PC-3 (cell line): ENCODE measurements at regions not wholly inside any gene's neighbourhood (a gene's known extent, or its start where the extent isn't known, plus 50 kb on each side); places are given as distances from the start of the nearest gene placed in this dataset.

Source experiments
- ATAC-seq: fragments of 200-7000 bp; cut with Tn5 transposase; 2 replicates; pipeline ENCODE4 v1.9.1; 2020; ENCODE audit warnings: mild to moderate bottlenecking, moderate library complexity
- BruUV-seq: library from RNA; stranded (reverse); fragments of 400-500 nt; replicated peaks from 2 replicates; lab custom pipeline; 2021; lab: Mats Ljungman, UMichigan
- CTCF ChIA-PET: fragments of 300-600 bp; sonication (Branson Sonifier 250); formaldehyde crosslinking; loops from one replicate; lab custom pipeline; 2022; ENCODE audit warnings: antibody characterized with exemption; lab: Charles Lee
- POLR2A ChIA-PET: fragments of 300-600 bp; sonication (Branson Sonifier 250); formaldehyde crosslinking; loops from one replicate; lab custom pipeline; 2022; ENCODE audit warnings: antibody characterized with exemption; ENCODE audit not compliant: unreplicated experiment; lab: Charles Lee
- DNase-seq: peaks from one replicate; pipeline ENCODE4 v3.0.0-alpha.2; 2015
- H2AFZ ChIP-seq: fragments of 300-600 bp; sonication (generic); 2 replicates; pipeline ENCODE4 v1.6.0; 2016; ENCODE audit warnings: antibody characterized with exemption, low read length
- H3F3A ChIP-seq: fragments of 300-600 bp; sonication (generic); one replicate; pipeline ENCODE4 v1.6.0; 2017; ENCODE audit warnings: antibody characterized with exemption, low read length, control low read depth, mild to moderate bottlenecking; ENCODE audit not compliant: unreplicated experiment
- H3K27ac ChIP-seq: fragments of 300-600 bp; sonication (generic); 2 replicates; pipeline ENCODE4 v1.5.1; 2016; ENCODE audit warnings: mild to moderate bottlenecking, low read length
- H3K27me3 ChIP-seq: fragments of 300-600 bp; sonication (generic); 2 replicates; pipeline ENCODE4 v1.6.1; 2016; ENCODE audit warnings: low read length, mixed read lengths
- H3K36me3 ChIP-seq: fragments of 300-600 bp; sonication (generic); 2 replicates; pipeline ENCODE4 v1.6.1; 2016; ENCODE audit warnings: low read depth, mixed run types, low read length, mixed read lengths
- H3K4me1 ChIP-seq: fragments of 300-600 bp; sonication (generic); 2 replicates; pipeline ENCODE4 v1.5.1; 2016; ENCODE audit warnings: low read length; ENCODE audit not compliant: insufficient read depth
- H3K4me2 ChIP-seq: fragments of 300-600 bp; sonication (generic); 2 replicates; pipeline ENCODE4 v1.6.0; 2016; ENCODE audit warnings: low read length
- H3K4me3 ChIP-seq: fragments of 300-600 bp; sonication (generic); 2 replicates; pipeline ENCODE4 v1.5.1; 2016; ENCODE audit warnings: mild to moderate bottlenecking, low read length, mixed read lengths
- H3K79me2 ChIP-seq: fragments of 300-600 bp; sonication (generic); 2 replicates; pipeline ENCODE4 v1.6.1; 2017; ENCODE audit warnings: low read length, mixed read lengths
- H3K9ac ChIP-seq: fragments of 300-600 bp; sonication (generic); 2 replicates; pipeline ENCODE4 v1.6.0; 2016; ENCODE audit warnings: mild to moderate bottlenecking, low read length
- H3K9me2 ChIP-seq: fragments of 300-600 bp; sonication (generic); replicated peaks from 2 replicates; pipeline ENCODE4 v1.6.1; 2016; ENCODE audit warnings: mixed run types, low read length, mixed read lengths
- H3K9me3 ChIP-seq: fragments of 300-600 bp; sonication (generic); 2 replicates; pipeline ENCODE4 v1.6.1; 2016; ENCODE audit warnings: low read length, mixed read lengths
- H4K20me1 ChIP-seq: fragments of 300-600 bp; sonication (generic); 2 replicates; pipeline ENCODE4 v1.6.1; 2016; ENCODE audit warnings: low read length, mixed read lengths
- EZH2 ChIP-seq: fragments of 300-600 bp; sonication (generic); IDR thresholded peaks from one replicate; pipeline ENCODE4 v1.6.1; 2017; ENCODE audit warnings: antibody characterized with exemption, mild to moderate bottlenecking, low read length; ENCODE audit not compliant: unreplicated experiment
- EZH2phosphoT487 ChIP-seq: fragments of 300-600 bp; sonication (generic); IDR thresholded peaks from 2 replicates; pipeline ENCODE4 v1.6.1; 2018; ENCODE audit warnings: mild to moderate bottlenecking, antibody characterized with exemption, low read length, borderline replicate concordance
- intact Hi-C: fragments of 100-400 bp; cut with micrococcal nuclease; formaldehyde crosslinking; loops from 2 replicates; pipeline ENCODE4 v1.9.0; 2023
- TF ChIP-seq, protein P1 (sequence below): fragments of 300-600 bp; sonication (generic); conservative IDR thresholded peaks from 2 replicates; pipeline ENCODE4 v1.5.1; 2017; ENCODE audit warnings: antibody characterized with exemption, low read depth, mild to moderate bottlenecking, low read length

DNA sequence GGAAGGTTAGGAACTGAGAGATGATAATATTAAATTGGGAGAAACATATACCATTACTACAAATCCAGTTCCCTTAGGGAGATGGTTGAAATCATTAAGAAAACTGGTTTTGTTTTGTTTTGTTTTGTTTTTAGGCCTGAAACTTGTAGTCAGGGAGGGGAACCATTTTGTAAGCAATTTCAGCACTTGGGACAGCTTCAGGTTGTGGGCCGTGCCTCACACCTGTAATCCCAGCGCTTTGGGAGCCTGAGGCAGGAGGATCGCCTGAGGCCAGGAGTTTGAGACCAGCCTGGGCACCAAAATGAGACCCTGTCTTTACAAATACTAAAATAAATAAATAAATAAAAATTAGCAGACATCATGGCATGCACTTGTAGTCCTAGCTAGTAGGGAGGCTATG is 694.3 kb upstream of the NR5A2 start:
- TF ChIP-seq EZH2 (no peak), EZH2phosphoT487 (no peak)
- TF ChIP-seq, protein P1, sequence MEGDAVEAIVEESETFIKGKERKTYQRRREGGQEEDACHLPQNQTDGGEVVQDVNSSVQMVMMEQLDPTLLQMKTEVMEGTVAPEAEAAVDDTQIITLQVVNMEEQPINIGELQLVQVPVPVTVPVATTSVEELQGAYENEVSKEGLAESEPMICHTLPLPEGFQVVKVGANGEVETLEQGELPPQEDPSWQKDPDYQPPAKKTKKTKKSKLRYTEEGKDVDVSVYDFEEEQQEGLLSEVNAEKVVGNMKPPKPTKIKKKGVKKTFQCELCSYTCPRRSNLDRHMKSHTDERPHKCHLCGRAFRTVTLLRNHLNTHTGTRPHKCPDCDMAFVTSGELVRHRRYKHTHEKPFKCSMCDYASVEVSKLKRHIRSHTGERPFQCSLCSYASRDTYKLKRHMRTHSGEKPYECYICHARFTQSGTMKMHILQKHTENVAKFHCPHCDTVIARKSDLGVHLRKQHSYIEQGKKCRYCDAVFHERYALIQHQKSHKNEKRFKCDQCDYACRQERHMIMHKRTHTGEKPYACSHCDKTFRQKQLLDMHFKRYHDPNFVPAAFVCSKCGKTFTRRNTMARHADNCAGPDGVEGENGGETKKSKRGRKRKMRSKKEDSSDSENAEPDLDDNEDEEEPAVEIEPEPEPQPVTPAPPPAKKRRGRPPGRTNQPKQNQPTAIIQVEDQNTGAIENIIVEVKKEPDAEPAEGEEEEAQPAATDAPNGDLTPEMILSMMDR = no peak
- H4K20me1 ChIP-seq = no peaks in the 10 kb centered on the region
- no peak overlapping the region for H3K9ac ChIP-seq
- H3K9me3 ChIP-seq = no peaks in the 10 kb centered on the region
- ChIA-PET POLR2A (no interaction called here), CTCF (no interaction called here)
- no peaks in the 10 kb centered on the region for H3F3A ChIP-seq
- no peaks in the 10 kb centered on the region for H3K9me2 ChIP-seq
- no TSS peak for BruUV-seq
- no peak overlapping the region for H2AFZ ChIP-seq
- H3K4me3 ChIP-seq = no peak overlapping the region
- no peak for DNase-seq
- no peaks in the 10 kb centered on the region for H3K79me2 ChIP-seq
- no peaks in the 10 kb centered on the region for H3K27me3 ChIP-seq
- ATAC-seq = no peak
- no peak overlapping the region for H3K4me2 ChIP-seq
- no peaks in the 10 kb centered on the region for H3K36me3 ChIP-seq
- H3K4me1 ChIP-seq = no peaks in the 10 kb centered on the region
- intact Hi-C loops = no loop called here
- no peak overlapping the region for H3K27ac ChIP-seq

GRCh38 chr1:199335496-199335895 is 692.0 kb upstream of the NR5A2 start:
- ChIA-PET CTCF (no interaction called here), POLR2A (no interaction called here)
- Histone ChIP-seq H3K36me3 (no peaks in the 10 kb centered on the region), H3K27me3 (no peaks in the 10 kb centered on the region), H3F3A (no peaks in the 10 kb centered on the region), H4K20me1 (no peaks in the 10 kb centered on the region), H2AFZ (no peak overlapping the region), H3K9me3 (no peaks in the 10 kb centered on the region), H3K9me2 (no peaks in the 10 kb centered on the region), H3K4me3 (no peak overlapping the region), H3K9ac (no peak overlapping the region), H3K79me2 (no peaks in the 10 kb centered on the region), H3K27ac (no peak overlapping the region), H3K4me1 (no peaks in the 10 kb centered on the region), H3K4me2 (no peak overlapping the region)
- intact Hi-C loops = no loop called here
- ATAC-seq (no peak), DNase-seq (no peak)
- TF ChIP-seq EZH2phosphoT487 (no peak), EZH2 (no peak)
- TF ChIP-seq, protein P1 = no peak
- BruUV-seq = no TSS peak

DNA sequence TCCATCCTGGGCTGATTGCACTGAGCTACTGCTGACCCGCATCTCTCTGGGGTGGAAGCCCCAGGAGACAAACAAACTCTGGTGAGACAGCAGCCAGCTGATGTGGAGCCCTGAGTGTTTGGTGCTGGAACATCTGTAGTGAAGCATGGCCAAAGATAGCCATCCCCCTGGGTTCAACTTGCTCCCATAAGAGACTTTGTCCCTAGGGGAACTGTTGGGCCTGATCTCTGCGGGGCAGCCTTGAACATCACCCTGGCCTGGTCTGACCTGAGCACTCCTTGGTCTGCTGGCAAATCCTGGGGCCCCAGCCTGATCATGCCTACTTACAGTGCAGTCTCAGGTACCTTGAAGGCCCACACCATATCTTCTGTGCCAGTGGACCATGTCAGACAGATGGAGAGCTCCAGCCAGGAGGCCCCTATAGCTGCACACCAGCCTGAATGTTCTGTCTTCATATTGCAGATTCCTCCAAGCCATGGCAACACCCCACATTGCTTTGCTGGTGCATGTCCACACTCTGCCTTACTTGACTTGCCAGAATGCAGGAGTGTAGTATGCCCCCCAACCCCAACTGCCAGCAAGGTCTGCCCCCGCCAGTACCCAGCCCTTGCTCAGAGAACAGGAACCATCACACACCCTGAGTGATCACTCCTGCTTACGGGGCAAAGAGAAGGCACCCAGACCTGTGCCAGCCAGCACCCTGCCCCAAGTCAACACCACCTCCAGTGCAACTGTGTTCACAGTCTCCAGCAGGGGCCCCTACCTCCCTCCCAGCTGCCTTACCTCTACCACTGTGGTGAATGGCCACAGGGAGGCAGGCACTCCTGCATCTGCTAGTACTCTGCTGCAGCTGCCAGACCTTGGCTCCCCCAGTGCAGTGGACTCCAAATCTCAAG is 690.5 kb upstream of the NR5A2 start:
- no peaks in the 10 kb centered on the region for H3K4me1 ChIP-seq
- no peak for ATAC-seq
- no peaks in the 10 kb centered on the region for H3K9me2 ChIP-seq
- H3K4me2 ChIP-seq = no peak overlapping the region
- no peak overlapping the region for H3K9ac ChIP-seq
- ChIA-PET CTCF (no interaction called here), POLR2A (no interaction called here)
- H3K27me3 ChIP-seq = no peaks in the 10 kb centered on the region
- H3K9me3 ChIP-seq = no peaks in the 10 kb centered on the region
- no TSS peak for BruUV-seq
- intact Hi-C loops = no loop called here
- H3K79me2 ChIP-seq = no peaks in the 10 kb centered on the region
- H3K4me3 ChIP-seq = no peak overlapping the region
- no peak overlapping the region for H2AFZ ChIP-seq
- H3F3A ChIP-seq = no peaks in the 10 kb centered on the region
- no peak for DNase-seq
- TF ChIP-seq, protein P1 = no peak
- TF ChIP-seq EZH2phosphoT487 = no peak
- no peak for TF ChIP-seq EZH2
- no peak overlapping the region for H3K27ac ChIP-seq
- no peaks in the 10 kb centered on the region for H4K20me1 ChIP-seq
- no peaks in the 10 kb centered on the region for H3K36me3 ChIP-seq
